ENCODE measurements at regions not wholly inside any gene's neighbourhood (a gene's known extent, or its start where the extent isn't known, plus 50 kb on each side); places are given as distances from the start of the nearest gene placed in this dataset.
"Not testable (repeated sequence)": the region's sequence is repeated elsewhere in the genome, so short reads cannot be mapped to it uniquely, and the experiment has no call there.

DNA sequence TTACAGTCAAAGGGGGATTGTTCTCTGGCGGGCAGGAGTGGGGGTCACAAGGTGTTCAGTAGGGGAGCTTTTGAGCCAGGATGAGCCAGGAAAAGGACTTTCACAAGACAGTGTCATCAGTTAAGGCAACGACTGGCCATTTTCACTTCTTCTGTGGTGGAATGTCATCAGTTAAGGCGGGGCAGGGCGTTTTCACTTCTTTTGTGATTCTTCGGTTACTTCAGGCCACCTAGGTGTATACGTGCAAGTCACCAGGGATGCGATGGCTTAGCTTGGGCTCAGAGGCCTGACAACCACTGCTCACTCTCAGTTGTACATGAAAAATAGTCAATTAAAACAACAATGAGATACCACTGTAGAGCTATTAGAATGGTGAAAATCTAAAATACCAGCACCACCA, 281.2 kb downstream of the INSIG2 start:
- TF ChIP-seq, protein P1, sequence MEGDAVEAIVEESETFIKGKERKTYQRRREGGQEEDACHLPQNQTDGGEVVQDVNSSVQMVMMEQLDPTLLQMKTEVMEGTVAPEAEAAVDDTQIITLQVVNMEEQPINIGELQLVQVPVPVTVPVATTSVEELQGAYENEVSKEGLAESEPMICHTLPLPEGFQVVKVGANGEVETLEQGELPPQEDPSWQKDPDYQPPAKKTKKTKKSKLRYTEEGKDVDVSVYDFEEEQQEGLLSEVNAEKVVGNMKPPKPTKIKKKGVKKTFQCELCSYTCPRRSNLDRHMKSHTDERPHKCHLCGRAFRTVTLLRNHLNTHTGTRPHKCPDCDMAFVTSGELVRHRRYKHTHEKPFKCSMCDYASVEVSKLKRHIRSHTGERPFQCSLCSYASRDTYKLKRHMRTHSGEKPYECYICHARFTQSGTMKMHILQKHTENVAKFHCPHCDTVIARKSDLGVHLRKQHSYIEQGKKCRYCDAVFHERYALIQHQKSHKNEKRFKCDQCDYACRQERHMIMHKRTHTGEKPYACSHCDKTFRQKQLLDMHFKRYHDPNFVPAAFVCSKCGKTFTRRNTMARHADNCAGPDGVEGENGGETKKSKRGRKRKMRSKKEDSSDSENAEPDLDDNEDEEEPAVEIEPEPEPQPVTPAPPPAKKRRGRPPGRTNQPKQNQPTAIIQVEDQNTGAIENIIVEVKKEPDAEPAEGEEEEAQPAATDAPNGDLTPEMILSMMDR (conservative IDR thresholded peaks at IDR 0.05), result not testable (repeated sequence)
- not testable (repeated sequence) for TF ChIP-seq ZFX (IDR thresholded peaks at IDR 0.05)
